NCI-H1105 treated with DMSO at 0.1 percent for 48 hours (cell line): ENCODE measurements at regions not wholly inside any gene's neighbourhood (a gene's known extent, or its start where the extent isn't known, plus 50 kb on each side); places are given as distances from the start of the nearest gene placed in this dataset.

Source experiments
- DNase-seq: peaks from one replicate; lab custom pipeline; 2025; lab: John Stamatoyannopoulos, UW

DNA sequence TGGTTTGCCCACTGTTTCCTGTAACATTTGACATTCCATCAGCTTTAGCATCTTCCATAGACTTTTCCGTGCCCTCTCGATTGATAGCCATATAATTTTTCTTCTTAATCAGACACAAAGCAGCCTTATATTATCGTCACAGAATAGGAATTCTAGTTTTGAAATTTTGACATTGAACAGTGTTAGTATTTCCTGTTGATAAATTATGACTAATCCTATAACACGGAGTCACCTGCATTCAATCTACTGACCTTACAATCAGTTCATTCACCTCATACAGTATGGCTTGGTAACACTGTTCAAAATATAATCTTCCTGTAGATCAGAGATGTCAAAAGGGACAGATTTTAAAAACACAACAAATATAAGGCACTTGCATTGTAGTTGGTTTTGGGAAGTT, 423.7 kb downstream of the C3orf38 start:
- DNase-seq, result no peak

DNA sequence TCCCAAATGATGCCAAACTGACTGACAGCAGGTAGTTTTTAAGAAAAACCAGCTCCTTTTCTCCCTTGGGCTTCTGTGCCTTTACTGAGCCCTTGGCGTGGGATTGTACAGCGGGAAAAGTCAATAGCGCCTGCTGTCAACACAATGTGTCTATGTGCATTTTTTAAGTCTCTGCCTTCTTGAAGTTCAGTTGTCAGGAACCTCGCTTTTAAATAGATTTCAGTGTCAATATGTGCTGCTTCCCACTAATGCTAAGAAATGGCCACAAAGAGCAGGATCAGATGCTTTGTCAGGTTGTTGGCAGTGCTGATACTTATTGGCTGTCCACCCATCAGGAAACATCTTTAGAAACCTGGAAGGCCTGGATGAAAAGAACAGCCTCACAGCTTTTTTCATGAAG, 424.4 kb downstream of the C3orf38 start:
- DNase-seq, result no peak

GRCh38 chr3:88584451-88584850, 434.7 kb downstream of the C3orf38 start:
- DNase-seq, result no peak

DNA sequence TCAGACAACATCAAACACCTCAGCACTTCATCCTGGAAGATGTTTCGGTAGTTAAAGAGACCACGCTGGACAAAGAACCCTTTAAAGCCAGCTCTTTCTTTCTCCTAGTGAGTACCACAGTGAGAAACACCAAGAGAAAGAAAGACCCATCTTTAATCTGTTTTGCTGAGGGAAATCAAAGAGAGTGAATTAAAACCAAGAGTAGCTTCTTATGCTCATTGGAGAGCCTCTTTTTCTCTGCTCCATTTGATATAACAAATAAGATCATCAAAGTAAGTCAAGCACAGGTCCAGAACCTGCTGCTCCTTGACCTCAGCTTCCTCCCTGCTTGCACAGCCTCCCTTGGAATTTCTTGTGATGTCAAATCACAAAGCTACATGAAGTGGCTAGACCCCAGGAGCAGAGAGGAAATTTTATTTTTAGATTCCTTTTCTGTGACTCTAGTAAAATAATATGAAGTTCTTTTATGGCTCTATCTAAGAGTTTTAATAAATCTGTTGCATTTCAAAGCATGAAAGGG, 436.4 kb downstream of the C3orf38 start:
- DNase-seq, result no peak

DNA sequence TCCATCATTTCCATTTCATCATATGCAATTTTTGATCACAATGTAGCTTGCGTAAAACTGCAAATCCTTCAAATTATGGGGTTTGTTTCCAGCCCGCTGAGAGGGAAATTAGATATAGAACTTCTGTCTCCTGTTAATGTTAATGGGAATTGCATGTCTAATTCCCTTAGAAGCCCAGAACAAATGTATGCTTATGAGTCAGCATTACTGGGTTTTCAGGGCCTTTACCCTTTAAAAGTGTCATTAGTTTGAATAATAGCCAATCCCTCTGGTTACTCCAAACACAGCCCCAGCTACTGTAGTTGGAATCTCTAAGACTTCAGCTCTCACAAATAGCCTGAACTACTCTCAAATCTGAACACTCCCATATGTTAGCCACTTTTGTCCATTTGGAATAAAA, 439.4 kb downstream of the C3orf38 start:
- DNase-seq, result no peak

DNA sequence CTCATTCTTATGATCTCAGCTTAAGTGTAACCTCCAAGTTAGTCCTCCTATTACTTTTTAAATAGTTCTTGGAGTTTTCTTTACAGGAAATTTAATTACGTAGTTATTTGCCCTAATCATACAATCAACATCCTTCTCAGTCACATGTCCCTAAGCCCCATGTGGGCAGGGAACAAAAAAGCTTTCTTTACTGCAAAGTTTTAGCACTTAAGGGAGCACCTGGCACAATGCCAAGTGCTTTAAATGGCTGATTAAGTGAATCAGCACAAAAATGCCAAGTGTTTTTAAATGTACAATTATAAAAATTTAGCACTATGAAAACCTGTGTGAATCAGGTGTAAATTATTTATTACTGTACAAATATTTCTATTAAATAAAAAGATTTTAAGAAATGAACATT, 445.3 kb downstream of the C3orf38 start:
- DNase-seq, result no peak

- no peak for DNase-seq
Measured at GRCh38 chr3:88596451-88596850, 446.7 kb downstream of the C3orf38 start.

DNA sequence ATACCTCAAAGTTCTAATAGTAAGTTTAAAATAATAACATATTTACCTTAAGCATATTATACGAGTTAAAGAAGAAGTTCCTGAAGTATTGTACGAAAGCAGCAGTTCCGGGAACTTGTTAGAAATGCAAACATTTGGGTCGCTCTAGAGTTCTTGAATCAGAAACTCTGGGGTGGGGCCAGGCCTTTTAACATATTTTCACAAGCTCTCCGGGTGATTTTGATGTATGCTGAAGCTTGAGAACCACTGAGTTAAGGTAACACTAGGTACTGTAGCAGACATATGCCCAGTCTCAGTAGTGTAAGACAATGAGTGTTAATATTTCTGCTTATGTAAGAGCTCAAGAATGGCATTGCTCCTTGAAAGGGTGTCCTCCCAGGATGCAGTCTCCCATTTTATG, 461.1 kb downstream of the C3orf38 start:
- DNase-seq, result no peak

DNA sequence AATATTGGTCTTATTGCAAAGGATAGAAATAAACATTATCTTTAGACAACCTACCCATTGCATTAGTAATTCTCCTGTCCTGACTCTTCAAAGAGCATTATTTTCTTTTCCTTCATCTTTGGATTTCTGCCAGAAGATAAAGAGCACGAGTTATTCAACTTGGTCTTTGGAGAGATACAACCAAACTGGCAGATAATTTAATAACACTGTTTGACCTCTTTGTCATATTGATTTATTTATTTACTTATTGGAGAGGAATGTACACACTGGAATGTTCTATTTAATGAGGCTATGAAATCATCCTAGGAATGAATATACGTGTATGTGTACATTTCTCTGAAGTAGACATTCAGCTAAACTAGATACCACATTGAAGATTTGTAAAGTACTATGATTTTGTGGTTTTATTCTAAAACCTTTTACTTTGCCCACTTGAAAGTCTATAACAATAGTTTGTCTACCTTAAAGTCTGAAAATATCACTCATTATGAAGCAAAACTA, 462.1 kb downstream of the C3orf38 start:
- no peak for DNase-seq

DNA sequence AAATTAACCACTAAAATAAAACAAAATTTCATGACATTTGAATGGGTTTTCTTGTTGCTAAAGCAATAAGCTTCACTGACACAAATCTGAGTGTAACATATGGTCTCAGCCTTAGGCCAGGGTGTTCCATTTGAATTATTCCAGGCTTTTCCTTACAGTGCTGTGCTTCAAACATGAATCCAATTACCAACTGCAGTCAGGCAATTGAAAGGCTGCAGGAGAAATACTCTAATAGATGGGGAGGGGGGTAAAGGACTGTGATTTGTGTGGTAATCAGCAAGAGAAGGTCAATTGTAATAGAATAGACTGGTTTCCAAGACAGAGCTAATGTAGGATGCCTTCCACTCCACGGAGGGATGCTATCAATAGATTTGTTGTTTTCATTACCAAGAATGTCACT, 466.7 kb downstream of the C3orf38 start:
- DNase-seq, result no peak

DNA sequence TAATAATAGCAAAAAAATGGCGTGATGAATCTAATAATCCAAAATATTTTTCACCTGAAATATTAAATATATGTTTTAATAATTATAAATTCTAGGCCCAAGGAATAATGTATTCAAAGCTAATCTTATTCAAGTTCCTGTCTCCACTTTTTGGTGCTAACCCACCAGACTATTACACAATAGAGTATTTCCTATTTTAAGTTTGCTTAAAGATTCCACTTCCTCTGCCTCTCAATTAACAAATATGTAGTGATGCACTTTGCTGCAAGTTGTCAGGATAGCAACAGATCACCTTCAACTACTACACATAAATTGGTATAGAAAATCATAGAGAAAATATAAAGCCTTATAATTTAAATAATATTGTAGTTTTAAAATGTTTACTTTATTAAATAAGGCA, 467.5 kb downstream of the C3orf38 start:
- DNase-seq, result no peak

GRCh38 chr3:88618021-88618645, 468.4 kb downstream of the C3orf38 start:
- DNase-seq, result peak; percentile 84

DNA sequence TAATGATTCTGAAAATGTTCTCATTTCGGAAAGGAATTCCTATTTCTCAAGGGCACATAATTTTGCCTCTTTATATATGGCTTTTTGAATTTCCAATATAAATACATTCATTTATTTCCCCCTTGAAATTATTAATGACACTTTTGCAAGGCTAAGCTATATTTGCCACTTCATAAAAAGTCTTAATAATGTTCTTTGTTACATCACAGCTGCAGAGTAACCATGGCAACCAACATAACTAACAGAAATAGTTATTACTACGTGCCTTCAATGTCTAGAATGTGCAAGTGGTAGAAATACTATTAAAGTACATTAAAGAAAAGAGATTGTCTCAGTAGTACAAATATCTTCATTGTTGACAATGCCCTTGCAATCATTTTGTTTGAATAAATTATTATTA, 471.8 kb downstream of the C3orf38 start:
- DNase-seq, result no peak

DNA sequence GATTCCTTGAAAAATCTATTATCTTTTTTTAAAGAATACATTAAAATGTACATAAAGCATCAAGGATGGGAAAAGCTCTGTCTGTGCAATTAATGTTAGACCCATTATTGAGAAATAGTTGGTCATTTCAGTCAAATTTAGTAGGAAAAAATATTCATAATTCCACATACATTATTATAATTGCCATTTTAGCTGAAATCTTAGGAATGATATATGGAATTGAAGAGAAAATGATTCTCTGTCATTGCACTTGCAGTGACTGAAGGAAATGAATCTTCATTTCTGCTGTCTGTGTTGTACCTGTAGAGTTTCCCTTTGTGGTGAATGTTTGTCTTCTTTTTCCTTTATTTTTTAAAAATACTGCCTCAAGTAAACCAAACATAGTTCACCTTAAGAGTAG, 473.9 kb downstream of the C3orf38 start:
- DNase-seq, result no peak

DNA sequence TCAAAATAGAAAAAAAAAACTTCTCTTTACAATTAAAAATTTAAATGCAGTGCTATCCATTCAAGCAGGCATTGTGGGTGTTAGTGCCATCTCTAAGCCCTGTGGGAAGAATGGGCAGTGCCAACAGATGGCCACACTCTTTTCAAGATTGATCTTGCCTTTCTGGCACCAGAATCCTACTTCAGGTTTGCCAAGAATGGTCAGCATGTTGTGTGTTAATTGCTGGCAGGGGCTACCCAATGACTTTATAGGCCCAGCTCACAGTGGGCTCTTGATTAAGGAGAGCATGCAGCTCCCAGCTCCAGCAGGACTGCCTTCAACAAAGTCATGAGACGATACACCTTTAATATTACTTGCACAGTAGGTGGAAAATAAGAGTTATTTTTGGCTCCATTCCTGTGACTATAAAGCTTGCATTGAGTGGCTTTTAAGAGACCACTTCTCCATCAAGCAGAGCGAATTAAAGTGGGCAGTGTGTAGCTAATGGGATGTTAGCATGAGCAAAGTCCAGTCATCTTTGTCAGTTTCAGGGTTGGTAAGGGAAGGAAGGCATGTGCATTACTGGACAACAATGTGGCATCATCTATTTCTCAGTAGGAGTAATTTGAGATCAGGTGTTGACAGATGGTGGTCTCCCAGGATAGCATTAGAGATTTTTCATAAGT, 476.8 kb downstream of the C3orf38 start:
- DNase-seq, result peak; percentile 93

- DNase-seq, result no peak
Measured at GRCh38 chr3:88628901-88629300, 478.5 kb upstream of the EPHA3 start.

GRCh38 chr3:88632226-88632625, 475.2 kb upstream of the EPHA3 start:
- DNase-seq, result no peak

GRCh38 chr3:88640581-88640980, 466.8 kb upstream of the EPHA3 start:
- no peak for DNase-seq

- DNase-seq, result no peak
Measured at GRCh38 chr3:88641033-88641604, 466.3 kb upstream of the EPHA3 start.

DNA sequence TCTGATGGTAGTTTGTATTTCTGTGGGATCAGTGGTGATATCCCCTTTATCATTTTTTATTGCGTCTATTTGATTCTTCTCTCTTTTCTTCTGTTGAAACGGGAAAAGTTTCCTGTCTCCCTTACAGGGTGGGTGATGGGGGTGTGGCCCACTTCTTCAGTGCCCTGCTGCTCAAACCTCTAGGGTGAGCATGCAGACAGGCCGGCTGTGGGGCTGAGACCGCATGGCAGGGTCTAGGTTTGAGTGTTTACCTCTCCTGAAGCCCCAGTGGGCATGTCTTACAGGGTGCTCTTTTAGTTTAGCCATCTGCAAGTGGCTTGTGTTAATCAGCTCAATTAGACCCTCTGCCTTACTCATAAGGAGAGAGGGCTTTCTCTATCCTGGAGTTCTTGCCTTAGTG, 450.0 kb upstream of the EPHA3 start:
- no peak for DNase-seq

- no peak for DNase-seq
Measured at GRCh38 chr3:88661433-88661824, 446.0 kb upstream of the EPHA3 start.

- no peak for DNase-seq
Measured at GRCh38 chr3:88668180-88668579, 439.2 kb upstream of the EPHA3 start.

- no peak for DNase-seq
Measured at GRCh38 chr3:88671573-88671972, 435.8 kb upstream of the EPHA3 start.
